NK-92 treated with Interleukin-12 subunit alpha and Interleukin-12 subunit beta, amount 100 ng/mL, for 24 hours (cell line): ENCODE measurements at regions not wholly inside any gene's neighbourhood (a gene's known extent, or its start where the extent isn't known, plus 50 kb on each side); places are given as distances from the start of the nearest gene placed in this dataset.

Experiments
- DNase-seq: peaks from one replicate; lab custom pipeline; 2025; lab: John Stamatoyannopoulos, UW

- no peak for DNase-seq
Observed at GRCh38 chr18:40882468-40882867, 1072.6 kb upstream of the PIK3C3 start.

DNA sequence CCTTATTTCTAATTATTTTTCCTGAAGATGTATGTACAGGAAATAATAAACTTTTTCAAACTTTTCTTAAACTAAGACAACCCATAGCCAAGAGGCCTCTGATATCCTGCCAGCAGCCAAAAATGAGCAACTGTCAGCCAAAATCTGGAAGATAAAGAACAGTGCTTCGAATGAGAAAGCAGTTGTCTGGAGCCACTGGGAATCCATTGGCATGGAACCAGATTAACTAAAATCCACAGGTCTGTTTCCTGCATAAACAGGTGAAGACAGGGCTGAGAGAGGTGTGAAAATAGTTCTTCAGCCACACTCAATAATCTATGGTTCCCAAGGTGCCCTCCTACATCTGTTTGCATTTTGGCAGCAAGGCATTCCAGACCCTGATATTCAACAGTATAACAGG lies 1076.7 kb upstream of the PIK3C3 start:
- DNase-seq = no peak

DNA sequence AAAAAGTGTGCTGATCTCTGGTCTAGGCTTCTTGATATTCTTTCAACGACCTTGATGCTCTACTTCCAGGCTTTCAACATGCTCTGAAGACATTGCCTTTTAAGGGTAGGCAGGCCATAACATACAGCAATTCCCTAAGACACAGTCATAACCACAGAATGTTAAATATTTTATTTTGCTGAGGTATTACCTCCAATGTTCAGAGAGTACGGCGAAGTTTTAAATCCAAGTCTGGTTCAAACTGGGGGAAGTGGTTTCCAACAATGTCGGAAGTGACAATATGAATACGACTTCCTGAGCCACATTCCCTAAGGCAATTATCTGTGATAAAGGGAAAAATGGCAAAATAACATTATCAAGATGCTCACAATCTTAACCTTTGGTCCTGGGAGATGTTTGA lies 1077.9 kb upstream of the PIK3C3 start:
- DNase-seq = no peak

DNA sequence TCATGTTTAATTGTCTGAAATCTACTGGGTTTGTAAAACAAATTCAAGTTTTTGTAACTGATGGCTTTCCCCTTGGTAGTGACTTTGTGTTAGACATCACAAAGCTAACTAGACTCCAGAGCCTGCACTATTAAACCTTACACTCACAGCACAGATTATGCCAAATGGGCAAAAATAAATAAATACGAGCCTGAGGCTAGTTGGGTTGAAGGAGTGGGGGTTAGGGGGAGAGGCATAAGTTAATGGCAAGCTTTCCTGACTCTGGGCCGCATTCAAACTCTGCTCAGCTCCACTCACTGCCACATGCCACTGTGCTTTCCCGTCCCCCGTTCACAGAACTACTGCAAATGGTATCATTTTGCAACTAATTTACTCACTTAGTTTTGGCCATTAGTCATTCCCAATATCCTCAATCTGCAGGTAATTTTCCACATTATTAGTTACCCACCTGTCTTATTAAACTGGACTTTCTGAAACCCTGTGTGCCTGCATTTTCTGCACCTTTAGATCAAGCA lies 1079.9 kb upstream of the PIK3C3 start:
- no peak for DNase-seq

- DNase-seq = no peak
Observed at GRCh38 chr18:40874233-40874632, 1080.8 kb upstream of the PIK3C3 start.

DNA sequence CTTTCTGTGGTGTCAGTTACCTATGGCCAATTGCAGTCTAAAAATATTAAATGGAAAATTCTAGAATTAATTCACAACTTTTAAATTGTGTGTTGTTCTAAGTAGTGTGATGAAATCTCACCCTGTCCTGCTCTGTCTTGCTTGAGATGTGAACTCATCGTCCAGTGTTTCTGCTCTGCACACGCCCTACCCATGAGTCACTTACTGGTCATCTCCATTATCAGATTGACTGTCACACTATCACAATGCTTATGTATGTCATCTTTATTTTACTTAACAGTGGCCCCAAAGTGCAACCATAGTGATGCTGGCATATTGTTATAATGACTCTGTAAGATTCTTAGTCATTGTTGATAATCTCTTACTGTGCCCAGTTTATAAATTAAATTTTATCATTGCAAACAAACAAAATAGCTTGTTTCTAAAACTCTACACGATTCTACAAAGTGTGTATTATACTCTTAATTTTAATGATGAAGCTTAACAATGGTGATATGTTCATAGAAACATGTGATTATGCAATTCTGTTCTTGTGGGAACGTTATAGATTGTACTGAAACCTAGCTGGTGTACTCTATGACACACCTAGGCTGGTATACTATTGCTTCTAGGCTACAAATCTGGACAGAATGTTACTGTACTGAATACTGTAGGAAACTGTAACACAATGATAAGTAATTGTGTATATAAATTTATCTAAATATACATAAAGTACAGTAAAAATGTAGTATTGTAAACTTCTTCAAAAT lies 1086.8 kb upstream of the PIK3C3 start:
- no peak for DNase-seq

- DNase-seq = no peak
Observed at GRCh38 chr18:40867459-40867858, 1087.6 kb upstream of the PIK3C3 start.

GRCh38 chr18:40866968-40867367 lies 1088.1 kb upstream of the PIK3C3 start:
- DNase-seq = no peak

- DNase-seq = no peak
Observed at GRCh38 chr18:40866013-40866645, 1088.9 kb upstream of the PIK3C3 start.

- no peak for DNase-seq
Observed at GRCh38 chr18:40864846-40865245, 1090.2 kb upstream of the PIK3C3 start.

GRCh38 chr18:40863801-40864200 lies 1091.2 kb upstream of the PIK3C3 start:
- DNase-seq = no peak

DNA sequence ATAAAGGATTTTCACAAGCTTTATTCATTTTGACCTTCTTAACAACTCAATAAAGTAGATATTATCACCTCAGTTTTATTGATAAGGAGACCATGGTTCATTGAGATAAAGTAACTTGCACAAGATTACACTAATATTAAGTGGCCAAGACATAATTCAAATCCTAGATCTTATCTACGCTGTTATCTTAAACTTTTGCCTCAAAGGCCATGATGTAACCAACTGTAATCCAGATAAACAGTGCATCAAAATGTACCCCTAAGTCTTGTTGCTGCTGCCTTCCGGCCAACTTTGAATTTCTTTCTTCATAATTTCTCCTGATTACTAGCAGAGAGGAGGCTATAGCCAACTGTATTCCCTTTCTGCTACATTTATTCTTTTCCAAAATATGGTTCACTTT lies 1094.8 kb upstream of the PIK3C3 start:
- DNase-seq = no peak

GRCh38 chr18:40855661-40856060 lies 1099.4 kb upstream of the PIK3C3 start:
- DNase-seq = no peak

GRCh38 chr18:40852406-40852805 lies 1102.6 kb upstream of the PIK3C3 start:
- DNase-seq = no peak

- DNase-seq = no peak
Observed at GRCh38 chr18:40851014-40851429, 1104.0 kb upstream of the PIK3C3 start.

DNA sequence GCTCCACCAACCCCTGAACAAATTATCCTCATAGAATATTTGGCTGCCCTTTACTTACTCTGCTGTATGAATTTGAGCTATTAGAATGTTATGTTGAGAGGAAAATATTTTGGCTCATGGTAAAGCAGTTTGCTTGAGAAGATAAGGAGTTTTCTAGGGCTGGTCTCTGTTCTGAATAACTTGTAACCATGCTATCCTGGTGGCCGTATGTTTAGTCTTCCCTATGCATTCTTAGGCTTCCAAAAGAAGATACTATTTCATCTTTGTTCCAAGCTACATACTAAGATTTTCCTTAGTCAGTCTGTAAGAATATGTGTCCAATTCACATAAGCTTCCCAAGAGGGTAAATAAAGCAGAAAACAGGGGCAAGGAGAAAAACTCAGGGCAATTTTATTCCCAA lies 1105.1 kb upstream of the PIK3C3 start:
- no peak for DNase-seq

DNA sequence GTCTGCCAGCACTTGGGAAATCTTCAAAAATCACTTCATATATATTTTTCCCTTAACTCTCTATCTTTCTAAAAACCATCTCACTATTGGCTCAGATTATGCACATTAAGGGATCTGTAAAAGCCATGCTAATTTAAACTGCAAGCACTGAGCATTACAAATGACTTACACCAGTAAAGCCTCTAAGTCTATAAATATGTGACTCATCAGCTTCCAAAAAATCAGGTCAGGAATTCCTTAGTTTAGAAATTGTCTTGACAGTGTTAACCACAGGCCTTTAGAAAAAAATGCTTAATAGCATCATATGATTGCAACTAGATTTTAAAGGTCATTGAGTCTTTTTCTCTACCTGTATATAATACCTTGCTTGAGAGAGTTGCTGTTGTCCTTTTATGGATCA lies 1113.6 kb upstream of the PIK3C3 start:
- no peak for DNase-seq

DNA sequence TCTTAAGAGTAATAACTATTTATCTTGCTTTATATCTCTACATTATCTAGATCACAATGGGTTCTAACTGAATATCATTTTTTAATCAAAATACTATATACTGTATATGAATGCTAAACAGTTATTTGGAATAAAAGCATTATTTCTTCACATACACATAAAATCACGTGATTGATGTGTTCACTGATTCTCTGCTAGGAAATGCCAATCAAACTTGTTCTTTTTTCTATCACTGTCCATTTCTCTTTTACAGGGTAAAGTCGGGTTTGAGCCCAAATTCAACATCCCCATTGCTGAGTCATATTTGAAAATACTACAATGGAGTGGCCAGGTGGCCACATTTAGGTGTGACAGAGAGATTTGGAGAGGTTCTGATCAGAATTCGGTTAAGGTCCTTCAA lies 1114.0 kb upstream of the PIK3C3 start:
- DNase-seq = no peak

- no peak for DNase-seq
Observed at GRCh38 chr18:40832362-40832761, 1122.7 kb upstream of the PIK3C3 start.

GRCh38 chr18:40824291-40824690 lies 1130.7 kb upstream of the PIK3C3 start:
- DNase-seq = no peak

DNA sequence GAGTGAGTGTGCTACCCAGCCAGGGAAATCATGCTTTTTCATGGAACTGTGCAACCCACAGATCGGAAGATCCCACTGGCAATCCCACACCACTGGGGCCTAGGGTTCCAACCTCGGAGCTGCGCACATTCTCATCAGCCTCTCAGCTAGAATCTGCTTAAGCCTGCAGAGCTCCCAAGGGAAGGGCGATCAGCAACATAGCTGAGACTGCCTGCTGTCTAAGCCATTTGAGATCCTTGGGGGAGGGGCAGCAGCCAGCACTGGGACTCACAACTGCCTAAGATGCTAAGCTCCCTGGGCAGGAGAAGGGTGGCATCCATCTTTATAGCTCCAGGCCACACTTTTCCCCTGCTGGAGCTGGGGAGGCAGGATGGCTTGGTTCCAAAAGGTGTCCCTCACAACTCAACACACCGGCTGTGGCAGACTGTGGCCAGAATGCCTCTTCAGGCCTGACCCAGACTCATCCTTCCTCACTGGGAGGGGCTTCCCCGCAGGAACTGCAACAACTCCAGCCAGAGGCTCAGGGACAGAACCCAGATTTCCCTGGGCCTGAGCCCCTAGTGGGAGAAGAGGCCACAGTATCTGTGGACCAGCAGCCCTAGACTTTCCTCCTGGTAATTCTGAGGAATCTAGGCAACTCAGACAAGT lies 1133.3 kb upstream of the PIK3C3 start:
- DNase-seq = no peak

DNA sequence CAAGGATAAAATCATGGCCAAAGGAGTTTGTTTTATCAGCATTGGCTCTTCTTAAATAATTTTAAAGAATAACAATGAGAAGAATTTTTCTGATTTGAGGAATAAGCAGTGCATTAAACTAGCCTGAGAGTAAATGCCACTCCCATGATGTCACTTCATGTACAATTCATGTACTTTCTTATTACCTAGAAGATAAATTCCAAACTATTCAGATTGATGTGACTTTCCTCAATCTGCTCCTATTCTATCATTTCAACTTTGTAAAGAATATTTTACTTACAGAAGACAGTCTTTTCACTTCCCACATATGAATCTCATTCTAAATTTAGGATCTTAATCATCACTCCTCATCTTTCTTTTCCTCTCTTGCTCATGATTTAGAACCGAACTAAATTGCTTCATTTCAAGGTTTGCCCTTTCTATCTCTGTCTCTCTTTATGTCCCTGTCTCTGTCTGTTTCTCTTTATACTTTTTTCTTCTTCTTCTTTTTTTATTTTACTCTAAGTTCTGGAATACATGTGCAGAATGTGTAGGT lies 1142.0 kb upstream of the PIK3C3 start:
- DNase-seq = no peak

GRCh38 chr18:40810372-40810771 lies 1144.7 kb upstream of the PIK3C3 start:
- DNase-seq = no peak
